GM18951 (cell line): ENCODE measurements at regions not wholly inside any gene's neighbourhood (a gene's known extent, or its start where the extent isn't known, plus 50 kb on each side); places are given as distances from the start of the nearest gene placed in this dataset.
"Not testable (repeated sequence)": the region's sequence is repeated elsewhere in the genome, so short reads cannot be mapped to it uniquely, and the experiment has no call there.

Experiments
- POLR2A ChIP-seq: IDR thresholded peaks from 4 replicates; pipeline ENCODE4 v1.6.1; 2011; ENCODE audit warnings: mild to moderate bottlenecking; ENCODE audit not compliant: insufficient read length, insufficient read depth; ENCODE audit errors: extremely low read depth
- in situ Hi-C: fragments of 300-500 bp; cut with MboI; formaldehyde crosslinking; loops from one replicate; pipeline ENCODE4 v1.12.0; 2022; ENCODE audit warnings: low sequenced_read_pairs, mixed read lengths, inconsistent platforms; ENCODE audit not compliant: unreplicated experiment

DNA sequence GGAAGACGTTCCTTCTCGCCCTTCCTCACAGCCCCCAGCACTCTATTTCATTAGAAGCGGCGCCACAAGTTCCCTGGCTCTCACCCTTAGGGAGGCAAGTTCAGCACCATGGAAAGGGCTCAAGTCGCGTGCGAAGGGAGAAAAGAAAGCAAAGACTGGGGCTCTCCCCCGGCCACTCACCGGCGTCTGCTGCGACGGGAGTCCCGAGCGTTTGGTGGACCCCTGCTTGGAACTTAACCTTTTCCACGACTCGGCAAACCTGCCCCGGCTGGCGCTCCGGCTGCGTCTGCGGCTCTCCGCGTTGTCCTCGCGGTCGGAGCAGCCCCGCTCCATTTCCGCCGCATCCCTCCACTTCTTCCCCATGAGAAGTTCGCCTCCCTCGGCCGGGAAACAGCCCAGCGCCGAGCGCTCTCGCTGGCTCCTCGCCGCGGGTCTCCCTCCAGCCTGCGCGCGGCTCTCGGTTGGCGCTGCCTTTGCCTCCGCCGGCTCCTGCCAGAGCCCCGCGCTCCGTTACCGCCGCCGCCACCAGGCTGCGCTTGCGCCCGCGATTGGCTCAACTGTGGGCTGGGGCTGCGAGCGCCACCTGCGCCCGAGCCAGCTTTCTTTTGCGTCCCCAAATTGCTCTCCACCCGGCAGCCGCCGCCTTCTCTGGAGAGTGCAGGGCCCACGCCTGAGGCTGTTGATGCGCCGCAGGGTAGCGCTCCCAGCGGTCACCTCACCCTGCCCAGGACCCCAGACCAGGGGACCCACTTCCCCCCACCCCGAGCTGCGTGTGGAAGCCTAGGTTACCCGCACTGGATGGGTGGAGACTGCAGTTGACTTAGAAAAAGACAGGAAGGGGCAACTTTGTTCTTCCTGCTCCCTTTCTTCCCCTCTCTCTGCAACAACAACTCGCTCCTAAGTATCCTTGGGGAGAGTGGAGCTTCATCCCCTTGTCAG is 321.6 kb downstream of the CEMIP2 start:
- TF ChIP-seq POLR2A: no peak
- in situ Hi-C loops: no loop called here

- in situ Hi-C loops: no loop called here
- TF ChIP-seq POLR2A: no peak
These were observed 322.2 kb downstream of the CEMIP2 start for GRCh38 chr9:71446106-71446472.

DNA sequence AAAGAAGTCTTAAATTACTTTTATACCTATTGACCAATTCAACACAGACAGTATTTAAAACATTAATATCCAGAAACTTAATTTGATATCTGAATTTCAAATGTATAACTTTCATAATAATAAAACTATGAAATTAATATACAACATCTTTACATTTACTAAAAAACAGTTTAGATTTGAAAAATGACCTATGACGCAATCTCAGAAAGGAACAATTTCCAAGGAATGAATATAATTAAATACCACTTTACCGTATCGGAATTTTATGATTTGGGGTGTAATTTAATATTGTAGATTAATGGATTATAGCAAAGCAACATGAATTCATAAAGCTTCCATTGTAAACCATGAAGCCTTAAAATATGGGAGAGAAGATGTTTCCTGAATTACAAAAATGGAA is 321.5 kb upstream of the TRPM3 start:
- no peak for TF ChIP-seq POLR2A
- in situ Hi-C loops: no loop called here

DNA sequence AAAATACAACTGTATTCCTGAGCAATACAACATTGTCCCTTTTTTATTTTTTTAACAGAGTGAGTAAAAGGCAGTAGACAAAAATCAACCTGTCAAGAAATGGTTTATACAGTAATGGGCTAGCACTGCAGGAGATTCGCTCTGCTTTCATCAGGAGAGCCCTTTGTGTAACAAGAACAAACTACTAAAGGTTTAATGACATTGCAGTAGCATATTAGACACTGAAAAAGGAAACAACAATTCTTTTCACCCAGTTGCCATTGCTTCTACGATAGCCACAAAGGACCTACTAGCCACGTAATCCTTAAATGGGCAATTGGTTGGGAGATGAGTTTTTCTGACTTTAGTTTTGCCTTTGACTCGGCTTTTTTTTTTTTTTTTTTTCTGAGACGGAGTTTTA is 319.8 kb upstream of the TRPM3 start:
- TF ChIP-seq POLR2A: no peak
- in situ Hi-C loops: no loop called here

DNA sequence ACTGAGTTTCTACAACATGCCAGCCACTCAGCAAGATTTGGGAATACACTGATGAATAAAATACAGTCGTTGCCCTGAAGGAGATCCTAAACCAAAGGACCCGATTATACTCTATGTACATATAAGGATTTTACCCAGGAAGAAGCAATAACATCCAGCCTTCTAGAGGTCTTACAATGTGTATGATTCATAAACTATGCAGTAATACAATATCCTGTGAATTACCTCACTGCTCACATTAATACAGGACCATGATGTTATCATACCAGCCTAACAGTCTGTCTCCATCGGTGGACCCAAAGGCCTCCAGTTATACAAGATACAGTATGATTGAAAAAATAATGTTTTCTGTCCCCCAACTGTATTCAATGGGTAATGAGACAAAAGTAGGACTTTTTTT is 310.5 kb upstream of the TRPM3 start:
- in situ Hi-C loops: no loop called here
- TF ChIP-seq POLR2A: no peak

GRCh38 chr9:71407341-71407740 is 285.9 kb upstream of the TRPM3 start:
- in situ Hi-C loops: not testable (repeated sequence)

DNA sequence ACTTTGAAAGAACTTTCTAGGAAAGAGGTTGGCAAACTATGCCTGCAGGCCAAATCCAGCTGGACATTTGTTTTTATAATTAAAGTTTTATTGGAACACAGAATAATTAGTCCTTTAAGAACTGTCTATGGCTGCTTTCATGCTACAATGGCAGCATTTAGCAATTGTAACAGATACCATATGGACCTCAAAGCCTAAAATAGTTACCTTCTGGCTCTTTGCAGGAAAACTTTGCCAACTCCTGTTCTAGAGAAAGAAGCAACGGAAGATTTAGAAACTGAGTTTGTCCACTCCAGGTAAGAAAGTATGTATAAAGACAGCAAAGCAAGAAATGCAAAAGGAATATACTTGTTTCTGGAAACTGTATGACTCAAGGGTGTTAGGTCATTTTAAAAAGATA is 281.7 kb upstream of the TRPM3 start:
- TF ChIP-seq POLR2A: no peak
- in situ Hi-C loops: no loop called here

DNA sequence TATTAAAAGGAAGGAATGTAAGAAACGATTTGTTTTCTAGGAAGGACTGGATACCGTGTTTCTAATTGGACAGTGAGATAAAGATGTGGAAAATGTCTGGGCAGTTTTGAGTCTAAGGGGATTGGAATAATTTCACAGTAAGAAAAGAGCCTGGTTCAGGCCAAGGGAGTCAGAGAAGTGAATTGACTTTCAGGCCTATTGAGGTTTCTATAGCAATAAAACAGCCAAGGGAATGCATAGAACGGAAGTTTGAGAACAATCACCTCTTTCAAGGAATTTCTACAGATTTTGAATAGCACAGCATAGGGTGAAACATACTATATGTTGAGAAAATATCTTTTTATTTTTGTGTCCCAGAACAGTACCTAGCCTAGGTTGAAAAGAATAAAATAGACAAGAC is 271.6 kb upstream of the TRPM3 start:
- no peak for TF ChIP-seq POLR2A
- in situ Hi-C loops: no loop called here

- in situ Hi-C loops: no loop called here
- no peak for TF ChIP-seq POLR2A
These were observed 262.9 kb upstream of the TRPM3 start for GRCh38 chr9:71384343-71384742.

GRCh38 chr9:71383308-71383940 is 262.0 kb upstream of the TRPM3 start:
- TF ChIP-seq POLR2A: no peak
- in situ Hi-C loops: no loop called here

GRCh38 chr9:71368157-71368556 is 246.7 kb upstream of the TRPM3 start:
- in situ Hi-C loops: no loop called here
- no peak for TF ChIP-seq POLR2A

DNA sequence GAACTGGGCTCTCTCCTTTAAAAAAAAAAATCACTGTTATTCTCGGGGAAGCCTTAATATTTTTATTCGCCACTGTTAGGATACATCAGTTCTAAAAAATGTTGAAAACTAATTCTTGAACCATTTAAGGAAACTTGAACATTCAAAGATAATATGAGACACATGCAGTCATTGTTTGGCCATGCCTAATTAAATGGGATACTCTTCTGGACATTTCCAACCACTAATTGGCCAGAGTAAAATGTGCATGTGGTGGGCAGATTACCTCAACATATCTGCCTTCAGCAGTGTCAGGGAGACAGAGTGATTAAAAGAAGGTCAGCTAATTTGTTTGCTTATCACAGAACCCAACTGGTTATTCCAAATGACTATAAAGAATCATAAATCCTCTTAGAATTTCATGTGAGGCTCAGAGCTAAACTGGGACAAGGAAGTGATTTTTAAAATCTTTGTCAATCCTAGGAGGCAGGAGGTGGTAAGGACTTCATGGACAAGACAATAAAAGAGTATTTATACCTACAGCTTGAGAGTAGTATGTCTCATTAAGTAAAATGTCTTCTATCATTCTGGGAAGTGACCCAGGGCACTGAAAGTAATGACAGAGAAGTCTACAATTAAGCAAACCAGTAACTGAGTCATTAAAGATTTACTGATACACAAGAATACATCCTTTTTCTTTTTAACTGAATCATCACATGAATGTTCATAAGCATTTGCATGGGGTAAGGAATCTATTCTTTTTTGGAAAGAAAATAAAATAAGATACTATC is 242.9 kb upstream of the TRPM3 start:
- TF ChIP-seq POLR2A: no peak
- in situ Hi-C loops: no loop called here

- in situ Hi-C loops: no loop called here
- no peak for TF ChIP-seq POLR2A
These were observed 242.0 kb upstream of the TRPM3 start for GRCh38 chr9:71363286-71363961.

DNA sequence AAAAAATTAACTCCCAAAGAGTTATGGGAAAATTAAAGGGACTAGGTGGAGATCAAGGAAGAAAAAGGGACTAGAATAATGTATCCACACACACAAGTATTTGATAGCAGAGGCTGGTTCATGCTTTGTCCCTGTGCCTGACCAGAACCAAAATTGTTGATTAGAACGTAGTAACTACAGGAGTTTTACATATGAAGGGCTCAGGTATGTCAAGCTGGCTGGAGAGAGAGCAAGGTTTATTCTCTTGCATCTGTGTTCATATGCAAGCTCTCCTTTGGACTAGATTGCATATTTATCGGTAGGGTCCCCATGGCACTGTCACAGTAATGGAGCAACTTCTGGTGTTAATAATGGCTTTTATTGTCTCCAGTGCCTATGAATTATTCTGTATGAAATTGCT is 239.9 kb upstream of the TRPM3 start:
- no peak for TF ChIP-seq POLR2A
- in situ Hi-C loops: no loop called here
